OCI-LY3 (cell line): ENCODE measurements at regions not wholly inside any gene's neighbourhood (a gene's known extent, or its start where the extent isn't known, plus 50 kb on each side); places are given as distances from the start of the nearest gene placed in this dataset.
"Not testable (repeated sequence)": the region's sequence is repeated elsewhere in the genome, so short reads cannot be mapped to it uniquely, and the experiment has no call there.

ENCODE experiments used
- EZH2phosphoT487 ChIP-seq: fragments of 200-600 bp; shearing (Covaris generic); IDR thresholded peaks from 2 replicates; pipeline ENCODE4 v1.6.1; 2018; ENCODE audit warnings: antibody characterized with exemption, mixed run types, low read depth
- TF ChIP-seq, protein P1 (sequence below): fragments of 200-600, 300-600 bp; sonication (generic); IDR thresholded peaks from 2 replicates; pipeline ENCODE4 v1.5.1; 2014; ENCODE audit warnings: antibody characterized with exemption, low read length, low read depth

DNA sequence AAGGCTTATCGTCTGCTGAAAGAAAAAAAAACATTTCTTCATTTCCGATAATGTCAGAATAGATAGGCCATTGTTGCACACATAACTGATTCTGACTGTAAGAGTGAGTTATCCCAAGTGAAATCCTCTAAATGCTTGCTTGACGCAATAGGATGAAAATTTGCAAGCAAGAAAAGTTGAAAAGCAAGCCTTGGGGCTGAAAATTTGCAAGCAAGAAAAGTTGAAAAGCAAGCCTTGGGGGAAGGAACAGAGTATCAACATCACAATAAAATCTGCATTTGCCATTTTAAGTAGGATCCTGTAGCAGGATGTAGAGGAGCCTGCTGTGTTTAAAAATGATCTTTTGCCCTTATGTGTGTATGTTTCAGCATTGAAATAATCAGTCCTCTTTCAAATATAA, 424.4 kb downstream of the KCNJ18 start:
- not testable (repeated sequence) for TF ChIP-seq EZH2phosphoT487
- TF ChIP-seq, protein P1, sequence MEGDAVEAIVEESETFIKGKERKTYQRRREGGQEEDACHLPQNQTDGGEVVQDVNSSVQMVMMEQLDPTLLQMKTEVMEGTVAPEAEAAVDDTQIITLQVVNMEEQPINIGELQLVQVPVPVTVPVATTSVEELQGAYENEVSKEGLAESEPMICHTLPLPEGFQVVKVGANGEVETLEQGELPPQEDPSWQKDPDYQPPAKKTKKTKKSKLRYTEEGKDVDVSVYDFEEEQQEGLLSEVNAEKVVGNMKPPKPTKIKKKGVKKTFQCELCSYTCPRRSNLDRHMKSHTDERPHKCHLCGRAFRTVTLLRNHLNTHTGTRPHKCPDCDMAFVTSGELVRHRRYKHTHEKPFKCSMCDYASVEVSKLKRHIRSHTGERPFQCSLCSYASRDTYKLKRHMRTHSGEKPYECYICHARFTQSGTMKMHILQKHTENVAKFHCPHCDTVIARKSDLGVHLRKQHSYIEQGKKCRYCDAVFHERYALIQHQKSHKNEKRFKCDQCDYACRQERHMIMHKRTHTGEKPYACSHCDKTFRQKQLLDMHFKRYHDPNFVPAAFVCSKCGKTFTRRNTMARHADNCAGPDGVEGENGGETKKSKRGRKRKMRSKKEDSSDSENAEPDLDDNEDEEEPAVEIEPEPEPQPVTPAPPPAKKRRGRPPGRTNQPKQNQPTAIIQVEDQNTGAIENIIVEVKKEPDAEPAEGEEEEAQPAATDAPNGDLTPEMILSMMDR = not testable (repeated sequence)
